ENCODE measurements at regions not wholly inside any gene's neighbourhood (a gene's known extent, or its start where the extent isn't known, plus 50 kb on each side); places are given as distances from the start of the nearest gene placed in this dataset.

GRCh38 chr17:33464669-33465280 is 171.7 kb upstream of the ASIC2 start:
- H3K9ac ChIP-seq (ENCODE audit: low read depth, low read length), result no peak overlapping the region

More at GRCh38 chr17:33464669-33465280, 171.7 kb upstream of the ASIC2 start:
- no peaks in the 10 kb centered on the region for H4K20me1 ChIP-seq (ENCODE audit: insufficient read depth, low read length)
- TF ChIP-seq CTCF (conservative IDR thresholded peaks at IDR 0.05; ENCODE audit: low read depth, low read length), result no peak
- no peak overlapping the region for H4K91ac ChIP-seq (ENCODE audit: insufficient read depth, low read depth, low read length)
- H3K27ac ChIP-seq (ENCODE audit: insufficient read depth, low read length), result no peak overlapping the region
- no peak overlapping the region for H3K4ac ChIP-seq (ENCODE audit: low read depth, low read length)
- H3K36me3 ChIP-seq (ENCODE audit: control insufficient read depth, insufficient read depth, low read length), result no peaks in the 10 kb centered on the region
- no peaks in the 10 kb centered on the region for H3K4me1 ChIP-seq (ENCODE audit: control insufficient read depth, insufficient read depth, low read length)
- no peak overlapping the region for H2AK9ac ChIP-seq (replicated peaks; ENCODE audit: low read depth, low read length, poor library complexity)
- no peak overlapping the region for H3K18ac ChIP-seq (ENCODE audit: low read depth, low read length)
- no peak overlapping the region for H3K56ac ChIP-seq (ENCODE audit: extremely low read depth, insufficient read depth, low read length)
- peaks cover 3% of the 10 kb centered on the region for H3K9me3 ChIP-seq (ENCODE audit: control insufficient read depth, insufficient read depth, low read length)
- no peaks in the 10 kb centered on the region for H3K27me3 ChIP-seq (ENCODE audit: control insufficient read depth, insufficient read depth, low read length)
- DNase-seq, result no peak
- no peak overlapping the region for H2BK20ac ChIP-seq (ENCODE audit: low read depth, low read length)
- BruUV-seq (replicated peaks), result no TSS peak
- H4K8ac ChIP-seq (ENCODE audit: low read depth in 2 of 2, low read length in 2 of 2), result no peak overlapping the region
- ChIA-PET CTCF (interaction anchor here (0.7 kb wide), 1 partner anchor 189 kb away, joined by 3 read pairs; no protein-coding TSS in a partner anchor), POLR2A (ENCODE audit: unreplicated experiment) (no interaction called here)
- dilution Hi-C loops (cut with HindIII; ENCODE audit: low sequenced_read_pairs, unreplicated experiment), result no loop called here
- H2BK120ac ChIP-seq (ENCODE audit: low read depth, low read length), result no peak overlapping the region
- no peaks in the 10 kb centered on the region for H3K79me1 ChIP-seq (ENCODE audit: low read depth in 1 of 2, low read length in 2 of 2)
- H2BK5ac ChIP-seq (ENCODE audit: low read depth, low read length, poor library complexity, severe bottlenecking), result no peak overlapping the region
- no peak overlapping the region for H3K4me2 ChIP-seq (ENCODE audit: low read depth, low read length)
- no peak overlapping the region for H2AFZ ChIP-seq (replicated peaks; ENCODE audit: low read length, poor library complexity)
- H4K5ac ChIP-seq (ENCODE audit: low read depth, low read length), result no peak overlapping the region
- no peaks in the 10 kb centered on the region for H3K9me1 ChIP-seq (ENCODE audit: insufficient read depth, low read length)
- no peak overlapping the region for H3K14ac ChIP-seq (replicated peaks; ENCODE audit: low read depth, low read length)
- no peak overlapping the region for H3K4me3 ChIP-seq (ENCODE audit: insufficient read depth, low read depth, low read length)
- H2BK15ac ChIP-seq (ENCODE audit: low read depth, low read length), result no peak overlapping the region
- intact Hi-C loops (cut with micrococcal nuclease), result no loop called here
- no peak for ATAC-seq (ENCODE audit: low read depth)
- no peak overlapping the region for H2AK5ac ChIP-seq (ENCODE audit: low read depth, low read length)
- in situ Hi-C loops (cut with MboI; ENCODE audit: low sequenced_read_pairs), result no loop called here
- H3K23ac ChIP-seq (ENCODE audit: low read depth, low read length), result no peak overlapping the region

Data from IMR-90 (cell line).